HFFc6 (cell line): ENCODE measurements at regions not wholly inside any gene's neighbourhood (a gene's known extent, or its start where the extent isn't known, plus 50 kb on each side); places are given as distances from the start of the nearest gene placed in this dataset.

Experiments used
- DNase-seq: peaks from one replicate; pipeline ENCODE4 v3.0.0-alpha.2; 2018
- H3K27ac Mint-ChIP-seq: 2 replicates; pipeline ENCODE4 v1.8.0; 2020; ENCODE audit warnings: mild to moderate bottlenecking, mixed read lengths
- H3K27me3 Mint-ChIP-seq: 2 replicates; pipeline ENCODE4 v1.8.0; 2021; ENCODE audit warnings: mild to moderate bottlenecking, moderate library complexity, mixed read lengths; ENCODE audit not compliant: insufficient read depth
- H3K36me3 Mint-ChIP-seq: 2 replicates; pipeline ENCODE4 v1.8.0; 2021; ENCODE audit warnings: low read depth, mixed read lengths
- H3K4me1 Mint-ChIP-seq: 2 replicates; pipeline ENCODE4 v1.8.0; 2020; ENCODE audit warnings: low read depth, mixed read lengths
- H3K4me3 Mint-ChIP-seq: 2 replicates; pipeline ENCODE4 v1.8.0; 2020; ENCODE audit warnings: mild to moderate bottlenecking, moderate library complexity, mixed read lengths
- H3K9me3 Mint-ChIP-seq: 2 replicates; pipeline ENCODE4 v1.8.0; 2020; ENCODE audit warnings: mild to moderate bottlenecking, mixed read lengths
- CTCF ChIP-seq: fragments of 200-600 bp; sonication (generic); IDR thresholded peaks from 2 replicates; pipeline ENCODE4 v1.5.0; 2021; ENCODE audit warnings: antibody characterized with exemption, mild to moderate bottlenecking

- no peak for DNase-seq
- Mint-ChIP-seq H3K4me1 (no peaks in the 10 kb centered on the region), H3K4me3 (no peak overlapping the region), H3K27ac (no peak overlapping the region), H3K27me3 (peaks cover 17% of the 10 kb centered on the region), H3K36me3 (no peaks in the 10 kb centered on the region), H3K9me3 (no peaks in the 10 kb centered on the region)
- no peak for TF ChIP-seq CTCF
Observed at GRCh38 chr6:63516186-63516944, 55.9 kb upstream of the LOC128125822 start.

DNA sequence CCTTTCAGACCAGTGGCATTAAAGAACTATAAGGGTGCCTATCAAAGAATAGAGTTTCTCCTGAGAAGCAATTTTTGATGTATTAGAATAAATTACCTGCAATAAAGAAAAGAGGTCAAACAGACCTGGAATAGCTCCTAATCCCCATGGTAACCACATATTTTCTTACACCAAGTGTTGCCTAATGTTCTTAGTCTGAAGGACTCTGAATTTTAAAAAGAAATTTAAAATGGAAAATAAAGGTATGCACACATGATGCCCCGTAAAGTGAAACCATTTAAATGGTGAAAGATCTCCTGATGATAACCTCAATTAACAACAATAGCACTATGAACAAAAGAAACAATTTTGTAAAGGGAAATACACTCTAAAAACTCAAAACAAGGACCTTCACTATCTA lies 55.1 kb upstream of the LOC128125822 start:
- H3K36me3 Mint-ChIP-seq: no peaks in the 10 kb centered on the region
- no peak for DNase-seq
- no peak for TF ChIP-seq CTCF
- H3K4me1 Mint-ChIP-seq: no peaks in the 10 kb centered on the region
- no peaks in the 10 kb centered on the region for H3K9me3 Mint-ChIP-seq
- no peak overlapping the region for H3K27ac Mint-ChIP-seq
- H3K27me3 Mint-ChIP-seq: peaks cover 10% of the 10 kb centered on the region; the same call in 1 of the 2 replicates
- no peak overlapping the region for H3K4me3 Mint-ChIP-seq

DNA sequence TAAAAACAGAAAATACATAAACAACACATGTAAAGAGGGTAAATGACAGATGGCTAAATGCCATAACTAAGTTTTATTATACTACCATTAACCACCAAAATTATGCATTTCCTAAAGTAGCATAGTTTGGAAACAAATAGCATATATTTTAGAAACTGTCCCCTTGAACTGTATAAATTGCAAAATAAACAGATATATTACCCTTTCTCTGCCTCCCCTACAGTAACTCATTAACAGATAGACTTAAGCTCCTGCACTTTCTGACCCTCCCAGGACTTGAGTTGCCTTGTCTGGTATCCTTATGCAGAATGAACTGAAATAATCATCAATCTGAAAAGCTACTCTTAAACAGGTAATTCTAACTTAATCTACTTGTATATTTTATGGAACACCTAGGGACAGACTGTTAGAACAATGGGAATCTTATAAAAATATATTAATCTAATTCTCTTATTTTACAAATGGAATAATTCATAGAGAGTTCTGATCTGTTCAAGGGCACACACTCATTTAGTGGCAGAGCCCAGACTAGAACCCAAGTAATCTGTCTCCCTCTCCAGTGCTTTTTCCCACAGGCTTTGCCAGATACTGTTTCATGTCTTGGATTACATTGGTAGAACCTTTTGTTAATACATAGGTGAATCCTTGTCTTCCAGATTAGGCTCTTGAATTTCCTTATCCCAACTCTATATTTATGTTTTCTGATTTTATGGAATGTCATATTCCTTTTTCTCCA lies 50.6 kb upstream of the LOC128125822 start:
- Mint-ChIP-seq H3K4me1 (no peaks in the 10 kb centered on the region), H3K27me3 (peaks cover 4% of the 10 kb centered on the region; the same call in 1 of the 2 replicates), H3K4me3 (no peak overlapping the region), H3K9me3 (no peaks in the 10 kb centered on the region), H3K36me3 (no peaks in the 10 kb centered on the region), H3K27ac (no peak overlapping the region)
- TF ChIP-seq CTCF: no peak
- DNase-seq: no peak
